ENCODE measurements at regions not wholly inside any gene's neighbourhood (a gene's known extent, or its start where the extent isn't known, plus 50 kb on each side); places are given as distances from the start of the nearest gene placed in this dataset.

DNA sequence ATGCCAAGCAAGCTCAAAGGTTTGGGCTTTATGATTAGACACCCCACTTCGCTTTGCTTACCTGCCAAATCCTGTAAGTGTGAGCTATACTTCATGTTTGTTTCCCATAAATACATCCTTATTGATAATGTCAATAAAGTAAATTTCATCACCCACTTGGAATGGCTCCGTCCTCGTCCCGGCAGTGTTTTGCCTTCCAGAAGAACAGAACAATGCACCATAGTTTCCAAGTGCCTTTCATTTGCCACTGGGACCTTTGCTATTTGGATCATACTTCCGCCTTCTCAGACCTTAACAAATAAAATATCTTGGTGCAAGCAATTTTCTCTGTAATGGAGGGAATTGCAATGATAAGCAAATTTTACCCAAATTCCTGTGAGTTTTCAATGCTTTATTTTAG is 229.3 kb downstream of the PIK3R1 start:
- TF ChIP-seq EP300 (IDR thresholded peaks at IDR 0.05) (no peak), POLR2AphosphoS5 (IDR thresholded peaks at IDR 0.05) (no peak)
- Histone ChIP-seq H3K27me3 (no peaks in the 10 kb centered on the region), H3K9me3 (no peaks in the 10 kb centered on the region), H3K4me1 (peaks cover 5 to 35% (median 13%) of the 10 kb centered on the region in 4 donors), H3K27ac (replicated peaks in 1 of 4) (no peak overlapping the region), H3K36me3 (no peaks in the 10 kb centered on the region), H3K4me3 (no peak overlapping the region)
- 91% methylated on average over 5 of the region's 5 CpGs for WGBS
- intact Hi-C loops (cut with DNase I): no loop called here
- DNase-seq (ENCODE audit: extremely low spot score): no peak

DNA sequence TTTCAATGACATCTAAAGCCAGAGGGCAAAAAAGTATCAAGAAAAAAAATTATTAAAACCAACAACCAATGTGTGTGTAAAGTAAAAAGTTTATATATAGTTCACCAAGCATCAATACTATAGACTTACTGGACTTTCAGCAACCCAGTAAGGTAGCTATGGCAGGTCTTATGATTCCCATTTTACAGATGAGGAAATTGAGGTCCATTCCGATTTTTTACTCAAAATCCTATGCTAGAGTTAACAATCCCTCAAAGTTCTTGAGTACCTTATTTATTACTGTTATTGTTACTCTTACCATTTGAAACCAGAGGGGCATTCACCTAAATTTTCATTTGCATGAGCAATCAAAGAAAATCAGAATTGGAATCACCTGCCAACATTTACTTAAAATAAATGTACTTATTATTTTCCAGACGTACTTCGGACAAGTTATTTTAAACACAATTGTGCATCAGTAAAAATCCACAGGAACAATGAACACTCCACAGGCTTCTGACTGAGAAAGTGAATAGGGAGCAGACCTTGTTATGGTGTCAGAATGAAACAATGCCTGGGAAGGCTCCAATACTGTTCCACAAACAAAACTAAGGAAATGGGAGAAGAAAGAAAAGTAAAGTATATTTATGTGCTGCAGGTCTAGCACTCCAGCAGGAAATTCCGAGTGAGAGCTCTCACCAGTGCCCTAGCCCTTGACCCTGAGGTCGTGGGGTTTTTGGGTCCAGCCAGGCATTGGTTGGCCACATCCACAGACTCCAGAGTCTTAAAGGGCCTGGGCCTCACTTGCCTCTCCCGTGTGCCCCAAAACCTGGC is 229.9 kb downstream of the PIK3R1 start:
- Histone ChIP-seq H3K4me3 (no peak overlapping the region), H3K36me3 (no peaks in the 10 kb centered on the region), H3K27ac (replicated peaks in 1 of 4) (no peak overlapping the region), H3K4me1 (peaks cover 5 to 29% (median 10%) of the 10 kb centered on the region in 4 donors), H3K27me3 (no peaks in the 10 kb centered on the region), H3K9me3 (no peaks in the 10 kb centered on the region)
- TF ChIP-seq POLR2AphosphoS5 (IDR thresholded peaks at IDR 0.05): no peak
- TF ChIP-seq, protein P1, sequence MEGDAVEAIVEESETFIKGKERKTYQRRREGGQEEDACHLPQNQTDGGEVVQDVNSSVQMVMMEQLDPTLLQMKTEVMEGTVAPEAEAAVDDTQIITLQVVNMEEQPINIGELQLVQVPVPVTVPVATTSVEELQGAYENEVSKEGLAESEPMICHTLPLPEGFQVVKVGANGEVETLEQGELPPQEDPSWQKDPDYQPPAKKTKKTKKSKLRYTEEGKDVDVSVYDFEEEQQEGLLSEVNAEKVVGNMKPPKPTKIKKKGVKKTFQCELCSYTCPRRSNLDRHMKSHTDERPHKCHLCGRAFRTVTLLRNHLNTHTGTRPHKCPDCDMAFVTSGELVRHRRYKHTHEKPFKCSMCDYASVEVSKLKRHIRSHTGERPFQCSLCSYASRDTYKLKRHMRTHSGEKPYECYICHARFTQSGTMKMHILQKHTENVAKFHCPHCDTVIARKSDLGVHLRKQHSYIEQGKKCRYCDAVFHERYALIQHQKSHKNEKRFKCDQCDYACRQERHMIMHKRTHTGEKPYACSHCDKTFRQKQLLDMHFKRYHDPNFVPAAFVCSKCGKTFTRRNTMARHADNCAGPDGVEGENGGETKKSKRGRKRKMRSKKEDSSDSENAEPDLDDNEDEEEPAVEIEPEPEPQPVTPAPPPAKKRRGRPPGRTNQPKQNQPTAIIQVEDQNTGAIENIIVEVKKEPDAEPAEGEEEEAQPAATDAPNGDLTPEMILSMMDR (IDR thresholded peaks at IDR 0.05): no peak
- intact Hi-C loops (cut with DNase I): no loop called here
- WGBS: 66% methylated on average over 6 of the region's 6 CpGs
- DNase-seq (ENCODE audit: extremely low spot score): no peak

DNA sequence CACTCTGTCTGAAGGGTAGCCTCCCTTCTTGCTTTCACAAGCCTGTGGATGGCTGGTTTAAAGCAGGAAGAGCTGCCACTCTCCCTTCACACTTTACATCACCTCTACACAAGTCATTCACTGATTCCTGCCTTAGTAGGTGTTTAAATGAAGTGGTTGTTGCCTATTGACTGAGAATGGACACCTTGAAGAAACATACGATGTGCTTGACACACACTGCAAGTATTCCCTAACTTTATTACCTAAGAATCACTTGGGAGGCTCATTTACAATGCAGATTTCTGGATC is 230.5 kb downstream of the PIK3R1 start:
- no peak for DNase-seq (ENCODE audit: extremely low spot score)
- no peaks in the 10 kb centered on the region for H3K9me3 ChIP-seq
- intact Hi-C loops (cut with DNase I): no loop called here
- no peaks in the 10 kb centered on the region for H3K36me3 ChIP-seq
- WGBS: 88% methylated on average over 1 of the region's 1 CpG
- no peak overlapping the region for H3K27ac ChIP-seq (replicated peaks in 1 of 4)
- peaks cover 5 to 24% (median 6%) of the 10 kb centered on the region in 4 donors for H3K4me1 ChIP-seq
- TF ChIP-seq POLR2A (IDR thresholded peaks at IDR 0.05; ENCODE audit: low read depth): no peak
- TF ChIP-seq, protein P1 (IDR thresholded peaks at IDR 0.05): no peak
- no peak for TF ChIP-seq EP300 (IDR thresholded peaks at IDR 0.05)
- TF ChIP-seq POLR2AphosphoS5 (IDR thresholded peaks at IDR 0.05): no peak
- no peak overlapping the region for H3K4me3 ChIP-seq
- H3K27me3 ChIP-seq: no peaks in the 10 kb centered on the region

DNA sequence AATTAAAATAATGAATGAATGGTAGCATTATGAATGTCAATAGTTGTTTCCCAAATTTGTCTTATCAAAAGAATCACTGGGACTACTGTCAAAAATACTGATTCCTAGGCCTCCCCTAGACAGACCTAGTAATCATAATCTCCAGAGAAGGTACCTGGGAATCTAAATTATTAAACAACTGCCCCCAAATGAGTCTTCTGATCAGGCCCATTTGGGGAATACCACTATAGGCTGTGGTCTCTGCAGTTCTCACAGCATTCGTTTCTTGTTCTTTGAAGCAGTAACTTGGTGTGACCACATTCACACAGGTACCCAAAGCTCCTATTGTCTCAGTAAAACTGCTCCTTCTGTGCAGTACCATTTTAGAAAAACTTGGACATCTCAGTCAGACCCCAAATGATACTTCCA is 230.9 kb downstream of the PIK3R1 start:
- Histone ChIP-seq H3K9me3 (no peaks in the 10 kb centered on the region), H3K4me3 (no peak overlapping the region), H3K36me3 (no peaks in the 10 kb centered on the region), H3K4me1 (peaks cover under 1 to 19% (median 5%) of the 10 kb centered on the region in 4 donors), H3K27me3 (no peaks in the 10 kb centered on the region), H3K27ac (replicated peaks in 1 of 4) (no peak overlapping the region)
- intact Hi-C loops (cut with DNase I): no loop called here
- WGBS: 95% methylated on average over 1 of the region's 1 CpG
- no peak for TF ChIP-seq POLR2AphosphoS5 (IDR thresholded peaks at IDR 0.05)
- TF ChIP-seq POLR2A (IDR thresholded peaks at IDR 0.05; ENCODE audit: low read depth): no peak
- no peak for TF ChIP-seq EP300 (IDR thresholded peaks at IDR 0.05)
- TF ChIP-seq, protein P1 (IDR thresholded peaks at IDR 0.05): no peak
- no peak for DNase-seq (ENCODE audit: extremely low spot score)

DNA sequence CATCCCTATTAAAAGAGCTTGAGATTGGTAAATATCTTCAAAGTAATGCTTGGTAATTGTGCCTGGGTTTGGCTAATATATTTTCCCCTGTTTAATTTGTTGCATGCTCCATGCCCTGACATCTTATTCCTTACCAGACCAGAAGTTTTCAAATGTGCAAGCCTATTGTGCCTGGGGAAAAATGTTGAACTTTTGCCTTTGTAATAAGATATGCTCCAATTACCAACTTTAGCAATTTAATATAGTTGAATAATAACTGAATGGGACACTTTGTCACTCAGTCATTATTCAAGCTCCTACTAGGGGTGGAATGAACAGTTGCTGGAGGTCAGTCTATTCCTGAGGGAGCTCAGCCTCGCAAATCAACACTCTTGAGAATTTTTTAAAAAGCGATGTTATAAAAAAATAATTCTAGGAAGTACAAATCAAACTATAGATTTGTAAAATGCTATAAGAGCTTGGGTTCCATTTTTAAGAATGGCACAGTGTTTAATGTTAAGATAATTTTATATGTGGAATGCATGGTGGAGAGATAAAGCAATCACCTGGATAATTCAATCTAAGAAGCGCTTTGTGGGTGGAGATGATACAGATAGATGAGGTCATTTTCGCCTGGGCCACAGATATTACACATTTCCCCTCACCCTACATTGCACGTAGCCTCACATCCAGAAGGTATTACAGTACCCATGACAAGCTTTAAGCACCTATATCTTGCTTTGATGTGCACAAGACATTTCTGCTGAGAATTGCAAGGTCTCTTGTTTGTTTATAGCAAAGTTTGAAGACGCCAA is 231.8 kb downstream of the PIK3R1 start:
- intact Hi-C loops (cut with DNase I): no loop called here
- Histone ChIP-seq H3K27ac (replicated peaks in 1 of 4) (no peak overlapping the region), H3K27me3 (no peaks in the 10 kb centered on the region), H3K4me3 (no peak overlapping the region), H3K4me1 (peaks cover 0 to 10% (median 5%) of the 10 kb centered on the region in 4 donors), H3K36me3 (no peaks in the 10 kb centered on the region), H3K9me3 (no peaks in the 10 kb centered on the region)
- no peak for DNase-seq (ENCODE audit: extremely low spot score)
- TF ChIP-seq EP300 (IDR thresholded peaks at IDR 0.05): no peak
- no peak for TF ChIP-seq POLR2AphosphoS5 (IDR thresholded peaks at IDR 0.05)
- no peak for TF ChIP-seq POLR2A (IDR thresholded peaks at IDR 0.05; ENCODE audit: low read depth)
- TF ChIP-seq, protein P1 (IDR thresholded peaks at IDR 0.05): no peak
- 84% methylated on average over 6 of the region's 6 CpGs for WGBS
